Mucosa of rectum (tissue), 2 donors: ENCODE measurements at regions not wholly inside any gene's neighbourhood (a gene's known extent, or its start where the extent isn't known, plus 50 kb on each side); places are given as distances from the start of the nearest gene placed in this dataset.

Source experiments
- H3K27ac ChIP-seq, 2 donors: one replicate each; pipeline ENCODE4 v1.7.0; 2013; ENCODE audit warnings: inconsistent platforms in 2 of 2, low read depth in 2 of 2, low read length in 2 of 2
- H3K27me3 ChIP-seq, 2 donors: one replicate each; pipeline ENCODE4 v1.7.0; 2013; ENCODE audit warnings: low read length in 2 of 2; ENCODE audit not compliant: control insufficient read depth in 2 of 2, insufficient read depth in 2 of 2
- H3K36me3 ChIP-seq, 2 donors: one replicate each; pipeline ENCODE4 v1.7.0; 2013; ENCODE audit warnings: low read length in 2 of 2; ENCODE audit not compliant: control insufficient read depth in 2 of 2, insufficient read depth in 2 of 2
- H3K4me1 ChIP-seq, 2 donors: one replicate each; pipeline ENCODE4 v1.7.0; 2013; ENCODE audit warnings: low read length in 2 of 2, mild to moderate bottlenecking in 1 of 2; ENCODE audit not compliant: control insufficient read depth in 2 of 2, insufficient read depth in 2 of 2
- H3K4me3 ChIP-seq, 2 donors: one replicate each; pipeline ENCODE4 v1.7.0; 2013; ENCODE audit warnings: low read length in 2 of 2
- H3K9ac ChIP-seq, 2 donors: one replicate each; pipeline ENCODE4 v1.7.0; 2013; ENCODE audit warnings: low read length in 2 of 2, low read depth in 1 of 2, mild to moderate bottlenecking in 1 of 2
- H3K9me3 ChIP-seq, 2 donors: one replicate each; pipeline ENCODE4 v1.7.0; 2013; ENCODE audit warnings: low read length in 2 of 2; ENCODE audit not compliant: control insufficient read depth in 2 of 2
- donor health status: healthy.
- donor health status: Normal muscosa, but diverticular disease.

DNA sequence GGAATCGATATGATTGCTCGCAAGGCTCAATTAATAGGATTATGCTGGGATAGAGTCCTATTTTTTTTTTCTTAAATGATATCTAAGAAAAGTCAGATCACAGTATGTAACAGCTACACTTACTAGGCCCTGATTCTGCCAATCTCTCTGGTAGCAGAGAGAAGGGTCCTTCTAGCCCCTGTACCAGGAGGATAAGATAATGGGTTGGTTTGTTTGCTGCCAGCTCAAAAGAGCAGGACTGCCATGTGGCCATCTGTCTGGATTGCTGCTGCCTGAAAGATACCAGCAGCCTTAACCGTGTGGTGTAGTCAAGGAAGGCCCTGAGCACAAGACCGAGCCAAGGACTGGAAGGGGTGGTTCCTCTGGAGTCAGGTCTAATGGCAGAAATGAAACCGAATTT is 236.4 kb downstream of the KLF13 start:
- Histone ChIP-seq H3K4me1 (no peaks in the 10 kb centered on the region), H3K9ac (no peak overlapping the region), H3K27ac (no peak overlapping the region), H3K4me3 (no peak overlapping the region), H3K9me3 (no peaks in the 10 kb centered on the region), H3K27me3 (no peaks in the 10 kb centered on the region), H3K36me3 (no peaks in the 10 kb centered on the region)

DNA sequence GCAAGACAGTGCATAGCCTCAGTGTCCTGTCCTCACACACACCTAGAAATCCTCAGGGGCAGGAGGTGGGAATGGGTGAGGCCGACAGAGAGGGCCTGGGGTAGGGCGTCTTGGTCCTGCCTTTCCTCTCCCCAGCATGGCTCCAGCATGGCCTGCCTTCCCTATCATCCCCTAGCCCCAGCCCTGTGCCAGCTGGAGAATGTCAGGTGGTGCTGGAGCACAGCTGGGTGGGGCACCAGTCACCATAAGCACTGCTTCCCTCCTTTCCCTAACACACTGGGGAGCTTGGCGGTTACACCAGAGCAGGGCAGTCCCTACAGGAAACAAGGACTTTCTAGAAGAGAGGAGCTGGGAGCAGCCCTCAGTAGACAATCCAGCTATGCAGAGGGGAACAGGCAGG is 236.8 kb downstream of the KLF13 start:
- H3K4me3 ChIP-seq = no peak overlapping the region
- H3K27ac ChIP-seq = no peak overlapping the region
- H3K9ac ChIP-seq = no peak overlapping the region
- H3K9me3 ChIP-seq = no peaks in the 10 kb centered on the region
- no peaks in the 10 kb centered on the region for H3K4me1 ChIP-seq
- no peaks in the 10 kb centered on the region for H3K27me3 ChIP-seq
- no peaks in the 10 kb centered on the region for H3K36me3 ChIP-seq

DNA sequence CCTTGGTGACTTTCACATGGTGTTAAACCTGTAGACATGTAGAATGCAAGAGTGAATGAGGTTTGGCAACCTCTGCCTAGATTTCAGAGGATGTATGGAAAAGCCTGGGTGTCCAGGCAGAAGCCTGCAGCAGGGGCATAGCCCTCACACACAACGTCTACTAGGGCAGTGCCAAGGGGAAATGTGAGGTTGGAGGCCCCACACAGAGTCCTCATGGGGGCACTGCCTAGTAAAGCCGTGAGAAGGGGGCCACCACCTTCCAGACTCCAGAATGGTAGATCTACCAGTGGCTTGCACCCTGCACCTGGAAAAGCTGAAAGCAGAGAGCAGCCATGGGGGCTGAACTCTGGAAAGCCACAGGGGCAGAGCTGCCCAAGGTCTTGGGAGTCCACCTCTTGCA is 241.2 kb downstream of the KLF13 start:
- Histone ChIP-seq H3K9ac (no peak overlapping the region), H3K27ac (no peak overlapping the region), H3K9me3 (no peaks in the 10 kb centered on the region), H3K27me3 (no peaks in the 10 kb centered on the region), H3K4me3 (no peak overlapping the region), H3K36me3 (no peaks in the 10 kb centered on the region), H3K4me1 (no peaks in the 10 kb centered on the region)

GRCh38 chr15:31569836-31570235 is 243.2 kb downstream of the KLF13 start:
- Histone ChIP-seq H3K4me1 (no peaks in the 10 kb centered on the region), H3K9ac (no peak overlapping the region), H3K27me3 (no peaks in the 10 kb centered on the region), H3K9me3 (no peaks in the 10 kb centered on the region), H3K27ac (no peak overlapping the region), H3K4me3 (no peak overlapping the region), H3K36me3 (no peaks in the 10 kb centered on the region)

- H3K4me3 ChIP-seq = no peak overlapping the region
- no peaks in the 10 kb centered on the region for H3K9me3 ChIP-seq
- H3K36me3 ChIP-seq = no peaks in the 10 kb centered on the region
- no peak overlapping the region for H3K27ac ChIP-seq
- H3K9ac ChIP-seq = no peak overlapping the region
- no peaks in the 10 kb centered on the region for H3K4me1 ChIP-seq
- no peaks in the 10 kb centered on the region for H3K27me3 ChIP-seq
These were observed 244.0 kb downstream of the KLF13 start for GRCh38 chr15:31570591-31570990.

GRCh38 chr15:31571676-31572075 is 245.0 kb downstream of the KLF13 start:
- H3K36me3 ChIP-seq = no peaks in the 10 kb centered on the region
- H3K27me3 ChIP-seq = no peaks in the 10 kb centered on the region
- no peak overlapping the region for H3K4me3 ChIP-seq
- no peak overlapping the region for H3K9ac ChIP-seq
- no peaks in the 10 kb centered on the region for H3K4me1 ChIP-seq
- no peak overlapping the region for H3K27ac ChIP-seq
- H3K9me3 ChIP-seq = no peaks in the 10 kb centered on the region

- H3K27me3 ChIP-seq = no peaks in the 10 kb centered on the region
- no peaks in the 10 kb centered on the region for H3K9me3 ChIP-seq
- H3K27ac ChIP-seq = no peak overlapping the region
- no peaks in the 10 kb centered on the region for H3K36me3 ChIP-seq
- H3K4me3 ChIP-seq = no peak overlapping the region
- H3K4me1 ChIP-seq = no peaks in the 10 kb centered on the region
- H3K9ac ChIP-seq = no peak overlapping the region
These were observed 247.1 kb downstream of the KLF13 start for GRCh38 chr15:31573759-31574158.

- no peaks in the 10 kb centered on the region for H3K36me3 ChIP-seq
- no peaks in the 10 kb centered on the region for H3K9me3 ChIP-seq
- no peak overlapping the region for H3K4me3 ChIP-seq
- no peaks in the 10 kb centered on the region for H3K27me3 ChIP-seq
- H3K4me1 ChIP-seq = no peaks in the 10 kb centered on the region
- H3K9ac ChIP-seq = no peak overlapping the region
- no peak overlapping the region for H3K27ac ChIP-seq
These were observed 248.1 kb downstream of the KLF13 start for GRCh38 chr15:31574766-31575165.

GRCh38 chr15:31577108-31577507 is 250.5 kb downstream of the KLF13 start:
- Histone ChIP-seq H3K9ac (no peak overlapping the region), H3K27ac (no peak overlapping the region), H3K4me1 (no peaks in the 10 kb centered on the region), H3K36me3 (no peaks in the 10 kb centered on the region), H3K27me3 (no peaks in the 10 kb centered on the region), H3K9me3 (no peaks in the 10 kb centered on the region), H3K4me3 (no peak overlapping the region)

GRCh38 chr15:31579282-31579681 is 252.6 kb downstream of the KLF13 start:
- Histone ChIP-seq H3K36me3 (no peaks in the 10 kb centered on the region), H3K9me3 (peaks cover 0 to 2% of the 10 kb centered on the region in 2 donors), H3K4me3 (no peak overlapping the region), H3K9ac (no peak overlapping the region), H3K27ac (no peak overlapping the region), H3K4me1 (no peaks in the 10 kb centered on the region), H3K27me3 (no peaks in the 10 kb centered on the region)

DNA sequence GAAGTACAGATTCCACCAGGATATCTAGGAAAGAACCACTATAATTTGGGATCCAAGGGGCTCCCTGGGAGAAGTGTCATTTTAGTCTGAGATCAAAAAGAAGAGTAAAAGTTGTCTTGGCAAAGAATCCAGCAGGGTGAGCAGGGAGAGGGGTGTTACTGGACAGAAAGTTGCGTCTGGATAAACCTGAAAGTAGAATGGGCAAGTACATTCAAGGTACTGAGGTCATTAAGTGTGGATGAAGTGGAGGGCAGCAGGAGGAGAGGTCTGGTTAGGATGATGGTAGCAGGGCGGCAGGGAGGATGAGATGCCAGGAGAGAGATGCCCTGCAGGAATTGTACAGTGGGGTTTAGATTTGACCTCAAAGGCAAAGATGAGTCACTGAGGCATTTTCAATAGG is 253.3 kb downstream of the KLF13 start:
- Histone ChIP-seq H3K4me1 (no peaks in the 10 kb centered on the region), H3K9me3 (peaks cover 0 to 2% of the 10 kb centered on the region in 2 donors), H3K27me3 (no peaks in the 10 kb centered on the region), H3K27ac (no peak overlapping the region), H3K4me3 (no peak overlapping the region), H3K9ac (no peak overlapping the region), H3K36me3 (no peaks in the 10 kb centered on the region)
